Mesenchymal stem cell (in vitro differentiated cells and primary cell): ENCODE measurements at regions not wholly inside any gene's neighbourhood (a gene's known extent, or its start where the extent isn't known, plus 50 kb on each side); places are given as distances from the start of the nearest gene placed in this dataset.

ENCODE experiments used
- DNase-seq: peaks from one replicate; pipeline ENCODE4 v3.0.0-alpha.2; 2013
- H2AFZ ChIP-seq: one replicate; pipeline ENCODE4 v1.6.1; 2013; ENCODE audit warnings: low read depth, mild to moderate bottlenecking, control low read depth, inconsistent platforms, low read length, moderate library complexity
- H2AK5ac ChIP-seq: 2 replicates; pipeline ENCODE4 v1.6.1; 2013; ENCODE audit warnings: low read length, moderate library complexity, mild to moderate bottlenecking, inconsistent platforms; ENCODE audit not compliant: severe bottlenecking
- H2BK120ac ChIP-seq: one replicate; pipeline ENCODE4 v1.6.1; 2013; ENCODE audit warnings: low read depth, mild to moderate bottlenecking, inconsistent platforms, low read length, moderate library complexity
- H2BK12ac ChIP-seq, 2 experiments: one replicate each; pipeline ENCODE4 v1.6.1; 2013; ENCODE audit warnings: inconsistent platforms in 2 of 2, low read length in 2 of 2, mild to moderate bottlenecking in 2 of 2, moderate library complexity in 2 of 2, control low read depth in 1 of 2
- H2BK15ac ChIP-seq: one replicate; pipeline ENCODE4 v1.6.1; 2013; ENCODE audit warnings: mild to moderate bottlenecking, low read depth, inconsistent platforms; ENCODE audit not compliant: poor library complexity, severe bottlenecking
- H2BK5ac ChIP-seq: 2 replicates; pipeline ENCODE4 v1.6.1; 2013; ENCODE audit warnings: low read depth, mild to moderate bottlenecking, low read length, control low read depth, inconsistent platforms; ENCODE audit not compliant: poor library complexity, severe bottlenecking
- H3K14ac ChIP-seq, 2 experiments: one replicate each; pipeline ENCODE4 v1.6.1; 2013; ENCODE audit warnings: inconsistent platforms in 2 of 2, low read length in 2 of 2, control low read depth in 1 of 2, mild to moderate bottlenecking in 1 of 2, moderate library complexity in 1 of 2
- H3K18ac ChIP-seq, 2 experiments: one replicate each; pipeline ENCODE4 v1.6.1; 2013; ENCODE audit warnings: inconsistent platforms in 2 of 2, low read length in 2 of 2, control low read depth in 1 of 2, low read depth in 1 of 2, mild to moderate bottlenecking in 1 of 2
- H3K23ac ChIP-seq, 2 experiments: one replicate each; pipeline ENCODE4 v1.6.1; 2013; ENCODE audit warnings: inconsistent platforms in 2 of 2, low read length in 2 of 2, mild to moderate bottlenecking in 2 of 2, moderate library complexity in 2 of 2, control low read depth in 1 of 2
- H3K27ac ChIP-seq: 2 replicates; pipeline ENCODE4 v1.5.1; 2013; ENCODE audit warnings: mild to moderate bottlenecking, moderate library complexity, low read length, control low read depth, inconsistent platforms; ENCODE audit not compliant: poor library complexity, severe bottlenecking
- H3K27me3 ChIP-seq, 2 experiments: 2 replicates each; pipeline versions ENCODE4 v1.6.1 to v1.7.0; 2013; ENCODE audit warnings: low read length in 2 of 2, mild to moderate bottlenecking in 2 of 2, moderate library complexity in 2 of 2, control low read depth in 1 of 2, inconsistent platforms in 1 of 2; ENCODE audit not compliant: control insufficient read depth in 1 of 2, insufficient read depth in 1 of 2
- H3K36me3 ChIP-seq, 2 experiments: 2 replicates each; pipeline versions ENCODE4 v1.6.1 to v1.7.0; 2013; ENCODE audit warnings: low read length in 2 of 2, control low read depth in 1 of 2, inconsistent platforms in 1 of 2, low read depth in 1 of 2, mild to moderate bottlenecking in 1 of 2; ENCODE audit not compliant: insufficient read depth in 2 of 2, control insufficient read depth in 1 of 2
- H3K4ac ChIP-seq, 2 experiments: one replicate each; pipeline ENCODE4 v1.6.1; 2013; ENCODE audit warnings: inconsistent platforms in 2 of 2, low read length in 2 of 2, mild to moderate bottlenecking in 2 of 2, moderate library complexity in 2 of 2, control low read depth in 1 of 2, low read depth in 1 of 2
- H3K4me1 ChIP-seq: 2 replicates; pipeline ENCODE4 v1.6.1; 2013; ENCODE audit warnings: low read depth, low read length, control low read depth; ENCODE audit not compliant: control insufficient read depth, insufficient read depth
- H3K4me2 ChIP-seq: 2 replicates; pipeline ENCODE4 v1.6.1; 2013; ENCODE audit warnings: low read length, mild to moderate bottlenecking, inconsistent platforms; ENCODE audit not compliant: poor library complexity, severe bottlenecking
- H3K4me3 ChIP-seq, 2 experiments: 2 replicates each; pipeline versions ENCODE4 v1.5.1 to v1.7.0; 2013; ENCODE audit warnings: low read length in 2 of 2, mild to moderate bottlenecking in 2 of 2, control low read depth in 1 of 2, low read depth in 1 of 2; ENCODE audit not compliant: insufficient read depth in 1 of 2
- H3K79me1 ChIP-seq: replicated peaks from 2 replicates; pipeline ENCODE4 v1.6.1; 2013; ENCODE audit warnings: mild to moderate bottlenecking, control low read depth, low read length, inconsistent platforms; ENCODE audit not compliant: poor library complexity, severe bottlenecking
- H3K9ac ChIP-seq: 2 replicates; pipeline ENCODE4 v1.7.0; 2013; ENCODE audit warnings: mild to moderate bottlenecking, low read length, moderate library complexity
- H3K9me3 ChIP-seq: 2 replicates; pipeline ENCODE4 v1.7.0; 2013; ENCODE audit warnings: mild to moderate bottlenecking, low read length; ENCODE audit not compliant: control insufficient read depth
- H4K8ac ChIP-seq: one replicate; pipeline ENCODE4 v1.6.1; 2013; ENCODE audit warnings: inconsistent platforms, mild to moderate bottlenecking, low read length, moderate library complexity
- H4K91ac ChIP-seq: one replicate; pipeline ENCODE4 v1.6.1; 2013; ENCODE audit warnings: mild to moderate bottlenecking, low read length, inconsistent platforms
- WGBS: methylation state at CpG from one replicate; pipeline ENCODE4 v1.1.7; 2013; ENCODE audit warnings: mixed read lengths; 5-methylcytosine and 5-hydroxymethylcytosine counted together

- Histone ChIP-seq H2BK5ac (no peak overlapping the region), H3K18ac (peak overlapping the region; percentile 69 to 83), H4K8ac (peak overlapping the region; percentile 92), H3K9me3 (no peaks in the 10 kb centered on the region), H2AFZ (no peak overlapping the region), H3K14ac (peak overlapping the region in 1 of 2 experiments; percentile 89), H4K91ac (peak overlapping the region; percentile 90), H3K36me3 (no peaks in the 10 kb centered on the region), H2BK15ac (no peak overlapping the region), H3K4me2 (no peak overlapping the region), H3K4me1 (peaks cover 13% of the 10 kb centered on the region), H2BK12ac (peak overlapping the region; percentile 83 to 86), H2BK120ac (peak overlapping the region; percentile 81), H3K27ac (no peak overlapping the region), H3K4ac (peak overlapping the region; percentile 47 to 66), H3K4me3 (no peak overlapping the region), H3K79me1 (no peaks in the 10 kb centered on the region), H3K27me3 (no peaks in the 10 kb centered on the region), H3K23ac (no peak overlapping the region), H3K9ac (peak overlapping the region; percentile 54), H2AK5ac (peak overlapping the region; percentile 4)
- peak; percentile 59 for DNase-seq
- WGBS: 37% methylated on average over 13 of the region's 15 CpGs
Measured at GRCh38 chr1:234716908-234717375, 107.0 kb upstream of the IRF2BP2 start.

- WGBS: 85% methylated on average over 9 of the region's 10 CpGs
- Histone ChIP-seq H3K4ac (peak overlapping the region in 1 of 2 experiments; percentile 32), H2AFZ (no peak overlapping the region), H2AK5ac (no peak overlapping the region), H2BK120ac (no peak overlapping the region), H3K27me3 (no peaks in the 10 kb centered on the region), H3K4me2 (no peak overlapping the region), H2BK5ac (no peak overlapping the region), H2BK12ac (peak overlapping the region in 1 of 2 experiments; percentile 29), H3K18ac (peak overlapping the region in 1 of 2 experiments; percentile 28), H3K4me1 (peaks cover 5% of the 10 kb centered on the region), H3K9me3 (no peaks in the 10 kb centered on the region), H3K27ac (no peak overlapping the region), H4K91ac (no peak overlapping the region), H3K14ac (no peak overlapping the region), H4K8ac (no peak overlapping the region), H3K9ac (peak overlapping the region; percentile 29), H2BK15ac (no peak overlapping the region), H3K36me3 (no peaks in the 10 kb centered on the region), H3K23ac (no peak overlapping the region), H3K79me1 (no peaks in the 10 kb centered on the region), H3K4me3 (peak overlapping the region in 1 of 2 experiments; percentile 38)
- no peak for DNase-seq
Measured at GRCh38 chr1:234715252-234716014, 105.5 kb upstream of the IRF2BP2 start.

- Histone ChIP-seq H2BK15ac (no peak overlapping the region), H3K27ac (no peak overlapping the region), H2BK120ac (no peak overlapping the region), H3K36me3 (no peaks in the 10 kb centered on the region), H2BK5ac (no peak overlapping the region), H3K4me2 (no peak overlapping the region), H2BK12ac (no peak overlapping the region), H3K14ac (no peak overlapping the region), H3K4me1 (peaks cover 1% of the 10 kb centered on the region), H3K9ac (no peak overlapping the region), H3K23ac (no peak overlapping the region), H3K9me3 (no peaks in the 10 kb centered on the region), H3K79me1 (no peaks in the 10 kb centered on the region), H3K27me3 (no peaks in the 10 kb centered on the region), H4K8ac (no peak overlapping the region), H3K4ac (no peak overlapping the region), H3K4me3 (no peak overlapping the region), H2AK5ac (peak overlapping the region; percentile 33), H2AFZ (no peak overlapping the region), H4K91ac (no peak overlapping the region), H3K18ac (no peak overlapping the region)
- 96% methylated on average over 4 of the region's 5 CpGs for WGBS
- DNase-seq: no peak
Measured at GRCh38 chr1:234713859-234714258, 103.9 kb upstream of the IRF2BP2 start.

GRCh38 chr1:234713440-234713839 is 103.5 kb upstream of the IRF2BP2 start:
- Histone ChIP-seq H2AFZ (no peak overlapping the region), H4K91ac (peak overlapping the region; percentile 1), H2AK5ac (no peak overlapping the region), H3K14ac (no peak overlapping the region), H3K27me3 (no peaks in the 10 kb centered on the region), H3K23ac (no peak overlapping the region), H3K4me1 (peaks cover 1% of the 10 kb centered on the region), H2BK5ac (no peak overlapping the region), H3K18ac (no peak overlapping the region), H3K79me1 (no peaks in the 10 kb centered on the region), H3K4me3 (no peak overlapping the region), H2BK15ac (no peak overlapping the region), H3K9me3 (no peaks in the 10 kb centered on the region), H3K36me3 (no peaks in the 10 kb centered on the region), H4K8ac (no peak overlapping the region), H2BK12ac (peak overlapping the region in 1 of 2 experiments; percentile 37), H3K9ac (no peak overlapping the region), H3K4me2 (no peak overlapping the region), H3K27ac (no peak overlapping the region), H2BK120ac (no peak overlapping the region), H3K4ac (no peak overlapping the region)
- DNase-seq: no peak
- 92% methylated on average over 11 of the region's 11 CpGs for WGBS
